DOHH2 (cell line): ENCODE measurements at regions not wholly inside any gene's neighbourhood (a gene's known extent, or its start where the extent isn't known, plus 50 kb on each side); places are given as distances from the start of the nearest gene placed in this dataset.

Experiments used
- CTCF ChIP-seq: fragments of 200-600 bp; sonication (generic); IDR thresholded peaks from one replicate; pipeline ENCODE4 v1.5.1; 2014; ENCODE audit warnings: antibody characterized with exemption, mild to moderate bottlenecking, low read depth, low read length; ENCODE audit not compliant: poor library complexity, severe bottlenecking
- EZH2phosphoT487 ChIP-seq: fragments of 200-600 bp; sonication (generic); IDR thresholded peaks from 2 replicates; pipeline ENCODE4 v1.6.1; 2017; ENCODE audit warnings: borderline replicate concordance, mild to moderate bottlenecking, antibody characterized with exemption, low read length, moderate library complexity, mixed read lengths

DNA sequence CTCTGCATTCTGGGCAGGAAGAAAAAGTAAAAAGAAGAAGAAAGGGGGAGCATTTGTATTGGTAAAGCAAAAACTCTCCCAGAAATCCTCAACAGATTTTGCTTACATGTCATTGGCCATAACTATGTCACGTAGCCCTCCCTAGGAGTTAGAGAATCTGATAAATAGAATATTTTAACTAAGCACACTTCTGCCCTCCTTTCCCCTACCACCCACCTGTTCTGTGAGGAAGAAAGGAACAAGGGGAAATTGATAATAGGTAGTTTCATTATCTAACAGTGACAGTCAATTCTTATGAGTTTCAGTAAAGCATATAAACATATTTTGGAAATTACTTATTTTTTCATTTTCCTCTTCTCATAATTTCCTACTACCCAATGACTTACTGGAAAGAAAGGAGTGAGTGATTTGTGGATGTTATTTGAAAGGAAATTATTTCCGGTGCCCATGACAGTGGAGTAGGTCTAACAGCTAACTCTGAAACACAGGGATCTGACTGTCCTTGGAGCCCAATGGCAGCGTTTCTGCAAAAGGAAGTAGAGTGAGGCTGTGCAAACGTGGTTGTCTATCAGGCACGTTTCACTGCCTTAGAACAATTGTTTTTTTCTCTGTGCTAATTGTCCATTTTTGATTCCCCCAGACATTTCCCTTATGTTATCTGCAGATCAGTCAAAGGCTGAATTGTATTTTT is 128.6 kb upstream of the MDFIC start:
- no peak for TF ChIP-seq CTCF
- TF ChIP-seq EZH2phosphoT487 = no peak
